ENCODE measurements at regions not wholly inside any gene's neighbourhood (a gene's known extent, or its start where the extent isn't known, plus 50 kb on each side); places are given as distances from the start of the nearest gene placed in this dataset.

DNA sequence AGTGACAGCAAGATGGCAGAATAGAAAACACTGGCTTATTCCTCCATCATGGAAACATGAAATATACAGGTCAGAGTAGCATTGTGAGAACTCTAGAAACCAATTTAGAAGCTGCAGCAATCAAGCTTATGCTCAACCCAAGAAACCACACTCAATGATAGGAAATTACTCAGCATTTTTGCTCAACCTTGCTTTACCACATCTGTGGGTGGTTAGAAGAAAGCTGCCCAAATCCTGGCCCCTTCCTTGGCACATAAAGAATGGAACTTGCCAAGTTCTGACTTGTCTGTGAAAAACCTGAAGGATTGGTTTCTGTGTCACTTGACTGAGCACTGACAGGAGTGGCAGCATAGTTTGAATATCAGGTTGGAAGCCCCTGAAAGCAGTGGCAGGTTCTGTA lies 108.0 kb upstream of the MOCS1 start:
- Histone ChIP-seq H3K4me3 (no peak overlapping the region), H3K4me1 (no peaks in the 10 kb centered on the region), H3K27me3 (replicated peaks in 1 of 7) (peaks cover 0 to 25% (median 0%) of the 10 kb centered on the region in 7 donors), H3K9me3 (peaks cover 0 to 17% (median 10%) of the 10 kb centered on the region in 8 donors), H3K27ac (no peak overlapping the region), H3K36me3 (no peaks in the 10 kb centered on the region)
- intact Hi-C loops (cut with DNase I; ENCODE audit: low total_unique reads) = no loop called here
- no peak for DNase-seq
- TF ChIP-seq POLR2AphosphoS5 (IDR thresholded peaks at IDR 0.05) (no peak), POLR2A (IDR thresholded peaks at IDR 0.05) (no peak)
- TF ChIP-seq, protein P1, sequence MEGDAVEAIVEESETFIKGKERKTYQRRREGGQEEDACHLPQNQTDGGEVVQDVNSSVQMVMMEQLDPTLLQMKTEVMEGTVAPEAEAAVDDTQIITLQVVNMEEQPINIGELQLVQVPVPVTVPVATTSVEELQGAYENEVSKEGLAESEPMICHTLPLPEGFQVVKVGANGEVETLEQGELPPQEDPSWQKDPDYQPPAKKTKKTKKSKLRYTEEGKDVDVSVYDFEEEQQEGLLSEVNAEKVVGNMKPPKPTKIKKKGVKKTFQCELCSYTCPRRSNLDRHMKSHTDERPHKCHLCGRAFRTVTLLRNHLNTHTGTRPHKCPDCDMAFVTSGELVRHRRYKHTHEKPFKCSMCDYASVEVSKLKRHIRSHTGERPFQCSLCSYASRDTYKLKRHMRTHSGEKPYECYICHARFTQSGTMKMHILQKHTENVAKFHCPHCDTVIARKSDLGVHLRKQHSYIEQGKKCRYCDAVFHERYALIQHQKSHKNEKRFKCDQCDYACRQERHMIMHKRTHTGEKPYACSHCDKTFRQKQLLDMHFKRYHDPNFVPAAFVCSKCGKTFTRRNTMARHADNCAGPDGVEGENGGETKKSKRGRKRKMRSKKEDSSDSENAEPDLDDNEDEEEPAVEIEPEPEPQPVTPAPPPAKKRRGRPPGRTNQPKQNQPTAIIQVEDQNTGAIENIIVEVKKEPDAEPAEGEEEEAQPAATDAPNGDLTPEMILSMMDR (IDR thresholded peaks at IDR 0.05 in 8 of 11, conservative IDR thresholded peaks at IDR 0.05 in 3 of 11) = no peak

DNA sequence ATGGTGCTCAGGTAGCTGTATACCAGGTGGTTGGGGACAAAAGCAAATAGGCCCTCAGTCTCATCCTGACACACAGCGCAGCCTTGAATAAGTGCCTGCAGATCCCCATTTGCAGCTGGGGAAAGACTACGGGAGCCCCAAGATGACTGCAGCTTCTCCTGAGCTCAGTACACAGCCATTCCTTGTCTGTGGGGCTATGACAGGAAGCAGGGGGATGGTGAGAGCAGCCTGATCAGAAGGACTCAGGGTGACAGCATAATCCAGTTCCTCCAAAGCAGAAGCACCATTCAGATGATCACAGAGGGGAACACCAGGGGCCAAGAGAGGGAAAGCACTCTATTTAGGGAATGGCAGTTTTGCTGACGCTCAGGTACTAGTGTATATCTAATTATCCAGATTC lies 104.8 kb upstream of the MOCS1 start:
- no peak for DNase-seq
- Histone ChIP-seq H3K36me3 (no peaks in the 10 kb centered on the region), H3K4me1 (no peaks in the 10 kb centered on the region), H3K27me3 (replicated peaks in 1 of 7) (peaks cover 0 to 25% (median 0%) of the 10 kb centered on the region in 7 donors), H3K4me3 (no peak overlapping the region), H3K9me3 (peaks cover 0 to 15% (median 10%) of the 10 kb centered on the region in 8 donors), H3K27ac (no peak overlapping the region)
- TF ChIP-seq POLR2A (IDR thresholded peaks at IDR 0.05) = no peak
- TF ChIP-seq, protein P1 (IDR thresholded peaks at IDR 0.05 in 8 of 11, conservative IDR thresholded peaks at IDR 0.05 in 3 of 11) = no peak
- no peak for TF ChIP-seq POLR2AphosphoS5 (IDR thresholded peaks at IDR 0.05)
- 74 to 82% (median 74%) methylated on average over 3 of the region's 3 CpGs for WGBS, 5 donors
- intact Hi-C loops (cut with DNase I; ENCODE audit: low total_unique reads) = no loop called here

DNA sequence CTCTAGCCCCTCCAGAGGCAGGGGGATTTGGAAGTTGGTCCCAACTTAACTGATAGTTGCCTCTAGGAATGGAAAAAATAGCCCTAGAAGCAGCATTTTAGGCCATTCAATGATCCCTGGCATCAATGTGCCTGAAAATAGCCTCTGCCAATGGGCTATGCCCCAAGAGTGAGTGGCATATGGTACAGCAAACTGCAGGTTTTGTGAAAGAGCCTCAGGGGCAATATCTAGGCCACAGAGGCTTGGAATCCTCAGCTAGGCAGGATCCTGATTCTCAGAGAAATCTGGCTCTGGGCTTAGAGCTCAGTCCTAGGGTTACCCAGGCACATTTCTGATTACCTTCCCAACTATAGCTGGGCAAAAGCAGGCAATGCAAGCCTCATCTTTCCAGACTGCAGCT lies 104.4 kb upstream of the MOCS1 start:
- H3K4me3 ChIP-seq = no peak overlapping the region
- no peak for DNase-seq
- peaks cover 0 to 15% (median 10%) of the 10 kb centered on the region in 8 donors for H3K9me3 ChIP-seq
- intact Hi-C loops (cut with DNase I; ENCODE audit: low total_unique reads) = no loop called here
- H3K27me3 ChIP-seq (replicated peaks in 1 of 7) = peaks cover 0 to 25% (median 0%) of the 10 kb centered on the region in 7 donors
- H3K36me3 ChIP-seq = no peaks in the 10 kb centered on the region
- H3K27ac ChIP-seq = no peak overlapping the region
- TF ChIP-seq, protein P1 (IDR thresholded peaks at IDR 0.05 in 8 of 11, conservative IDR thresholded peaks at IDR 0.05 in 3 of 11) = no peak
- no peak for TF ChIP-seq POLR2A (IDR thresholded peaks at IDR 0.05)
- no peak for TF ChIP-seq POLR2AphosphoS5 (IDR thresholded peaks at IDR 0.05)
- no peaks in the 10 kb centered on the region for H3K4me1 ChIP-seq

DNA sequence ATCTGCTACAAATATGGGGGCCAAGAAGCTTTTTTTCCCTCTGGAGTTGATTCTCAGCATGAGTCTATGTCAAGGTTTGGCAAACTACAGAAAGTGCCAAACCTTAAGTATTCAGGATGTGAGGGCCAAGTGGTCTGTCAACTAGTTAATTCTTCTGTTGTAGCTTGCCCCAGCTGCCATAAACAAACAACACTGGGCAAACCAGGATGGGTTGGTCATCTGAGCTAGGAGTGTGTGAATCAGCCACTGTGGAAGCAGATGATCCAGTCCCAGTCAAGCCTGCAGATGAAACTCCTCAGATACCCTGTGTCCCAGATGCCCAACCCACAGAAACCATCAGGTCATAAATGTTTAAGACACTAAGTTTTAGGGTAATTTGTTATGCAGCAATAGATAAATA lies 103.0 kb upstream of the MOCS1 start:
- intact Hi-C loops (cut with DNase I; ENCODE audit: low total_unique reads) = no loop called here
- H3K27ac ChIP-seq = no peak overlapping the region
- DNase-seq = no peak
- peaks cover 0 to 22% (median 0%) of the 10 kb centered on the region in 7 donors for H3K27me3 ChIP-seq (replicated peaks in 1 of 7)
- no peaks in the 10 kb centered on the region for H3K36me3 ChIP-seq
- no peak overlapping the region for H3K4me3 ChIP-seq
- H3K9me3 ChIP-seq = peaks cover 0 to 15% (median 10%) of the 10 kb centered on the region in 8 donors
- no peaks in the 10 kb centered on the region for H3K4me1 ChIP-seq
- no peak for TF ChIP-seq POLR2A (IDR thresholded peaks at IDR 0.05)
- TF ChIP-seq POLR2AphosphoS5 (IDR thresholded peaks at IDR 0.05) = no peak
- TF ChIP-seq, protein P1 (IDR thresholded peaks at IDR 0.05 in 8 of 11, conservative IDR thresholded peaks at IDR 0.05 in 3 of 11) = no peak
